ENCODE measurements at regions not wholly inside any gene's neighbourhood (a gene's known extent, or its start where the extent isn't known, plus 50 kb on each side); places are given as distances from the start of the nearest gene placed in this dataset.

- TF ChIP-seq, protein P1, sequence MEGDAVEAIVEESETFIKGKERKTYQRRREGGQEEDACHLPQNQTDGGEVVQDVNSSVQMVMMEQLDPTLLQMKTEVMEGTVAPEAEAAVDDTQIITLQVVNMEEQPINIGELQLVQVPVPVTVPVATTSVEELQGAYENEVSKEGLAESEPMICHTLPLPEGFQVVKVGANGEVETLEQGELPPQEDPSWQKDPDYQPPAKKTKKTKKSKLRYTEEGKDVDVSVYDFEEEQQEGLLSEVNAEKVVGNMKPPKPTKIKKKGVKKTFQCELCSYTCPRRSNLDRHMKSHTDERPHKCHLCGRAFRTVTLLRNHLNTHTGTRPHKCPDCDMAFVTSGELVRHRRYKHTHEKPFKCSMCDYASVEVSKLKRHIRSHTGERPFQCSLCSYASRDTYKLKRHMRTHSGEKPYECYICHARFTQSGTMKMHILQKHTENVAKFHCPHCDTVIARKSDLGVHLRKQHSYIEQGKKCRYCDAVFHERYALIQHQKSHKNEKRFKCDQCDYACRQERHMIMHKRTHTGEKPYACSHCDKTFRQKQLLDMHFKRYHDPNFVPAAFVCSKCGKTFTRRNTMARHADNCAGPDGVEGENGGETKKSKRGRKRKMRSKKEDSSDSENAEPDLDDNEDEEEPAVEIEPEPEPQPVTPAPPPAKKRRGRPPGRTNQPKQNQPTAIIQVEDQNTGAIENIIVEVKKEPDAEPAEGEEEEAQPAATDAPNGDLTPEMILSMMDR (IDR thresholded peaks at IDR 0.05) = no peak
- no peak for TF ChIP-seq POLR2A (IDR thresholded peaks at IDR 0.05)
Measured at GRCh38 chr6:102660303-102660702, 1266.8 kb downstream of the GRIK2 start.

Data from testis (tissue), 2 donors.